ENCODE measurements at regions not wholly inside any gene's neighbourhood (a gene's known extent, or its start where the extent isn't known, plus 50 kb on each side); places are given as distances from the start of the nearest gene placed in this dataset.

GRCh38 chr7:67377939-67378862 lies 381.6 kb downstream of the TYW1 start:
- TF ChIP-seq CTCF (conservative IDR thresholded peaks at IDR 0.05; ENCODE audit: low read length) (peak; percentile 79), EZH2phosphoT487 (IDR thresholded peaks at IDR 0.05; ENCODE audit: borderline replicate concordance) (no peak)
